ENCODE measurements at regions not wholly inside any gene's neighbourhood (a gene's known extent, or its start where the extent isn't known, plus 50 kb on each side); places are given as distances from the start of the nearest gene placed in this dataset.
"Not testable (repeated sequence)": the region's sequence is repeated elsewhere in the genome, so short reads cannot be mapped to it uniquely, and the experiment has no call there.

GRCh38 chr15:35254062-35254461, 169.0 kb upstream of the NANOGP8 start:
- intact Hi-C loops (cut with micrococcal nuclease), result no loop called here
- Mint-ChIP-seq H3K4me3 (no peak overlapping the region), H3K27me3 (ENCODE audit: low read depth in 2 of 2) (no peaks in the 10 kb centered on the region), H3K9me3 (peaks cover 4 to 8% of the 10 kb centered on the region in 2 donors), H3K36me3 (no peaks in the 10 kb centered on the region), H3K27ac (no peak overlapping the region), H3K4me1 (no peaks in the 10 kb centered on the region)
- no peak for TF ChIP-seq CTCF (IDR thresholded peaks at IDR 0.05)
- Histone ChIP-seq H3K4me3 (ENCODE audit: low read length) (no peak overlapping the region), H3K36me3 (ENCODE audit: control insufficient read depth, insufficient read depth, low read length) (no peaks in the 10 kb centered on the region), H3K4me1 (ENCODE audit: control insufficient read depth, insufficient read depth, low read length) (no peaks in the 10 kb centered on the region), H3K9me3 (ENCODE audit: control insufficient read depth, insufficient read depth, low read length) (no peaks in the 10 kb centered on the region), H3K27me3 (ENCODE audit: control insufficient read depth, insufficient read depth, low read length) (no peaks in the 10 kb centered on the region), H3K27ac (ENCODE audit: low read length) (no peak overlapping the region)
- WGBS (ENCODE audit: insufficient coverage), result 83% methylated on average over 1 of the region's 1 CpG
- DNase-seq, result no peak
- ATAC-seq, result no peak

GRCh38 chr15:35252351-35252865, 167.3 kb upstream of the NANOGP8 start:
- Mint-ChIP-seq H3K36me3 (no peaks in the 10 kb centered on the region), H3K27ac (no peak overlapping the region), H3K27me3 (ENCODE audit: low read depth in 2 of 2) (no peaks in the 10 kb centered on the region), H3K4me3 (no peak overlapping the region), H3K4me1 (no peaks in the 10 kb centered on the region), H3K9me3 (peaks cover 4 to 13% of the 10 kb centered on the region in 2 donors)
- no peak overlapping the region for H3K27ac ChIP-seq (ENCODE audit: low read length)
- intact Hi-C loops (cut with micrococcal nuclease), result no loop called here
- no peaks in the 10 kb centered on the region for H3K9me3 ChIP-seq (ENCODE audit: control insufficient read depth, insufficient read depth, low read length)
- no peak for TF ChIP-seq CTCF (IDR thresholded peaks at IDR 0.05)
- WGBS (ENCODE audit: insufficient coverage), result 87% methylated on average over 2 of the region's 3 CpGs
- H3K4me3 ChIP-seq (ENCODE audit: low read length), result no peak overlapping the region
- ATAC-seq (no peak), DNase-seq (no peak)
- no peaks in the 10 kb centered on the region for H3K4me1 ChIP-seq (ENCODE audit: control insufficient read depth, insufficient read depth, low read length)
- no peaks in the 10 kb centered on the region for H3K36me3 ChIP-seq (ENCODE audit: control insufficient read depth, insufficient read depth, low read length)
- H3K27me3 ChIP-seq (ENCODE audit: control insufficient read depth, insufficient read depth, low read length), result no peaks in the 10 kb centered on the region

GRCh38 chr15:35247150-35247549, 162.1 kb upstream of the NANOGP8 start:
- Histone ChIP-seq H3K4me1 (ENCODE audit: control insufficient read depth, insufficient read depth, low read length) (no peaks in the 10 kb centered on the region), H3K27me3 (ENCODE audit: control insufficient read depth, insufficient read depth, low read length) (no peaks in the 10 kb centered on the region), H3K36me3 (ENCODE audit: control insufficient read depth, insufficient read depth, low read length) (no peaks in the 10 kb centered on the region), H3K27ac (ENCODE audit: low read length) (no peak overlapping the region), H3K9me3 (ENCODE audit: control insufficient read depth, insufficient read depth, low read length) (no peaks in the 10 kb centered on the region), H3K4me3 (ENCODE audit: low read length) (no peak overlapping the region)
- Mint-ChIP-seq H3K27me3 (ENCODE audit: low read depth in 2 of 2) (no peaks in the 10 kb centered on the region), H3K27ac (no peak overlapping the region), H3K4me3 (no peak overlapping the region), H3K9me3 (peaks cover 5 to 9% of the 10 kb centered on the region in 2 donors), H3K4me1 (no peaks in the 10 kb centered on the region), H3K36me3 (no peaks in the 10 kb centered on the region)
- ATAC-seq (no peak), DNase-seq (no peak)
- no peak for TF ChIP-seq CTCF (IDR thresholded peaks at IDR 0.05)
- intact Hi-C loops (cut with micrococcal nuclease), result no loop called here

GRCh38 chr15:35246451-35246850, 161.4 kb upstream of the NANOGP8 start:
- peaks cover 5 to 13% of the 10 kb centered on the region in 2 donors for H3K9me3 Mint-ChIP-seq
- H3K27me3 Mint-ChIP-seq (ENCODE audit: low read depth in 2 of 2), result no peaks in the 10 kb centered on the region
- H3K27ac Mint-ChIP-seq, result no peak overlapping the region
- Histone ChIP-seq H3K4me1 (ENCODE audit: control insufficient read depth, insufficient read depth, low read length) (no peaks in the 10 kb centered on the region), H3K4me3 (ENCODE audit: low read length) (no peak overlapping the region), H3K27ac (ENCODE audit: low read length) (no peak overlapping the region), H3K9me3 (ENCODE audit: control insufficient read depth, insufficient read depth, low read length) (no peaks in the 10 kb centered on the region), H3K27me3 (ENCODE audit: control insufficient read depth, insufficient read depth, low read length) (no peaks in the 10 kb centered on the region), H3K36me3 (ENCODE audit: control insufficient read depth, insufficient read depth, low read length) (no peaks in the 10 kb centered on the region)
- H3K4me3 Mint-ChIP-seq, result no peak overlapping the region
- DNase-seq (no peak), ATAC-seq (no peak)
- WGBS (ENCODE audit: insufficient coverage), result 93% methylated on average over 2 of the region's 4 CpGs
- H3K36me3 Mint-ChIP-seq, result no peaks in the 10 kb centered on the region
- TF ChIP-seq CTCF (IDR thresholded peaks at IDR 0.05), result no peak
- intact Hi-C loops (cut with micrococcal nuclease), result no loop called here
- no peaks in the 10 kb centered on the region for H3K4me1 Mint-ChIP-seq

GRCh38 chr15:35245681-35246080, 160.6 kb upstream of the NANOGP8 start:
- ATAC-seq; H3K27me3 Mint-ChIP-seq (ENCODE audit: low read depth in 2 of 2); DNase-seq; H3K4me3 ChIP-seq (ENCODE audit: low read length); intact Hi-C loops (cut with micrococcal nuclease); H3K27me3 ChIP-seq (ENCODE audit: control insufficient read depth, insufficient read depth, low read length); H3K27ac Mint-ChIP-seq; H3K36me3 Mint-ChIP-seq; H3K4me1 ChIP-seq (ENCODE audit: control insufficient read depth, insufficient read depth, low read length); H3K36me3 ChIP-seq (ENCODE audit: control insufficient read depth, insufficient read depth, low read length); H3K27ac ChIP-seq (ENCODE audit: low read length); H3K4me1 Mint-ChIP-seq; H3K9me3 ChIP-seq (ENCODE audit: control insufficient read depth, insufficient read depth, low read length); H3K4me3 Mint-ChIP-seq: not testable (repeated sequence)
- 100% methylated on average over 1 of the region's 2 CpGs for WGBS (ENCODE audit: insufficient coverage)
- H3K9me3 Mint-ChIP-seq, result peaks cover 3 to 12% of the 10 kb centered on the region in 2 donors
